CD4-positive, alpha-beta T cell treated with Interleukin-6 at 100 ng/mL for 8 hours (primary cell): ENCODE measurements at regions not wholly inside any gene's neighbourhood (a gene's known extent, or its start where the extent isn't known, plus 50 kb on each side); places are given as distances from the start of the nearest gene placed in this dataset.

Experiments used
- DNase-seq: peaks from one replicate; pipeline ENCODE4 v3.0.0-alpha.2; 2020; ENCODE audit warnings: mixed read lengths, low spot score

DNA sequence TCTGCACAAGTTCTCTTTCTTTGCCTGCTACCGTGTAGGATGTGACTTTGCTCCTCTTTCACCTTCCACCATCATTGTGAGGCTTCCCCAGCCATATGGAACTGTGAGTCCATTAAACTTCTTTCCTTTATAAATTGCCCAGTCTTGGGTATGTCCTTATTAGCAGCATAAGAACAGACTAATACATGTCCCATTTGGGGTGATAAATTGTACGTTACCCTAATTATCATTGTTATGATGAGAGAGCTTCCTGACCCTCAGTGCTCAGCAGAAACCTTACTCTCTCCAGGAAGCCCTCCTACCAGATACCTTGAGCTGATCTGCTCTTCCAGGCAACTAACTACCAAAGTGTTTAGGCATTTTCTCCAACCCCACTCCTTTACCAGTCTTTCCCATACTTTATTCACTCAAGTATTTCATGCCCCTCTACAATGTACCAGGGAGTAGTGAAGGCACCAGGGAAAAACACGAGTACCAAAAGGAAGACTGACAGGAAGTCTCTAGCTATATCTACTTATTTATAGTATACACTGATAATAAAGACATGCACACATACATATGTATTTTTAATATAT lies 196.2 kb downstream of the MYCN start:
- no peak for DNase-seq

DNA sequence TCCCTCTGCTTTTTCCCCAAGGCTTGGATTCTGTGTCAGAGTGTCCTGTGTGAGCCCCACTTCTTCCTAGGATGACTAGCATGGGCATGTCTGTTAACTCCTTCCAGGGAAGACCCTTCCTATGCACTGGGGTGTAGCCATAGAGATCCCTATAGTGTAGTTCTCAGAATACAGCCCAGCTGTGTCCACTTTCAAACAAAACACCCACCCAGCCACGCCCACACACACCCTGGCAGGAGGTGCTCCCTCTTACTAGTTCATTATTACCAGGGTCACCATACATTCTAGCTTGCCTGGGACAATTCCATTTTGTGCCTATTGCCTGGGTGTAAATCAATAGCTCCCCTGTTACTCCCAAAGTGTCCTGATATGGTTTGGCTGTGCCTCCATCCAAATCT lies 195.6 kb downstream of the MYCN start:
- no peak for DNase-seq

DNA sequence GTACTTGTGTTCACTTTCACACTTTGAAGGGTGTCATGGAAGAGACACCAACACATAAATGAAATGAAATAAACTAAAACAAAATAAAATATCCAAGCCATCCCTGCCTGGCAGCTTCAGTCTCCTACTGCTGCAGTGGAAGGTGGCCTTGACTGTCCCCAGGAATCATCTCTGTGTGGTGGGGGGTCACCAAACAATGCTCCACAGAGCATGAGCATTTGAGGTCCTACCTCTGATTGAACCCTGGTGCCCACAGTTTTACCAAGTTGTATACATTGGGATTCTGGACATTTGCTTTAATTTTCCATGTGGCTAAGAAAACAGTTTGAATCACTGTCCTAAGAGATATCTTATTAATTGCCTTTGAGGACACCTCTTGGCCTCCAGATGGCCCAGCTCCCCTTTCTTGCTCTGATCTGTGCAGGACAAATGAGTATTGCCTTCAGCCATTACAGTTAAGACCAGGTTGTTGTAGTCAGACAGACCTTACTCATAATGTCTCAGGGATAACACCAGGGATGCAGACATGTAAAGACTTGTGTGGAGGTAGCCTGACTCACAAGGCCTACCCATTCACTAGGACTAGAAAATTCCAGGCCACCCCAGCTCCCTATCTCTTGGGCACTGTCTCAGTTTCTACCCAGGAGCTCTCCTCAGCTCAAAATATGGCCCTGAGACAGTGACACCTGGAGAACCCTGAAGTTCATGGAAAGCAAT lies 195.0 kb downstream of the MYCN start:
- DNase-seq = no peak

DNA sequence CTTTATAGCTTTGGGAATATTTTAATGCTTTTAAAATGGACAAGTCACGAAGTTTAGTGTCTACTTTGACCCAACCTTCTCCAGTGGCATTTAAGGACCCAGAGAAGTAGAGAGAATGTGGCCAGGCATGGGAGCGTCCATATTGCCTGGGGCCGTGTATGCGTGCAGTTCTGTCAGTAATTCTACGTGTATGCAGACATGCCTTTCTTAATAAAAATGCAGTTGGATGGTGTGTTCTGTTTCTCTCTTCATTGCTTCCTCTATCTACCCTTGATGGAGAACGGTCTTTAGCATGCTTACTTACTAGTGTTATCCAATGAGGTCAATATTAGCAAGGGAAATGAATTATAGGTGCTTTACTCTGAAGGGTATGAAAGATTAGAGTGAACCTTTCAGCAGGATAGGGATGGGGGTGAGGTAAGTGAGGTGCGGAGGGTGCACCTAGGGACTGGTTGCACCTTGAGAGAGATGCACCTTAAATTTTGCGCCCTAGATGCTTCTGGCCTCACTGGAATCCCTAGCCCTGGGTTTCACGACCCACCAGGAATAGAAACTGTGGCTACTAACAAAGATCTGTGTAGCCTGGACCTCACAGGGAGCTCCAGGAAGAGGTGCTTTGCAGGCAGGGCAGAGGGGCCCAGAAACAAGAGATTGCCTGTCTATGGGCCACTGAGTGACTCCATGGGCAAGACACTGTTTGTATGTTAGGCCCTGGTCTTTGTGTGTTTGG lies 194.3 kb downstream of the MYCN start:
- DNase-seq = no peak

DNA sequence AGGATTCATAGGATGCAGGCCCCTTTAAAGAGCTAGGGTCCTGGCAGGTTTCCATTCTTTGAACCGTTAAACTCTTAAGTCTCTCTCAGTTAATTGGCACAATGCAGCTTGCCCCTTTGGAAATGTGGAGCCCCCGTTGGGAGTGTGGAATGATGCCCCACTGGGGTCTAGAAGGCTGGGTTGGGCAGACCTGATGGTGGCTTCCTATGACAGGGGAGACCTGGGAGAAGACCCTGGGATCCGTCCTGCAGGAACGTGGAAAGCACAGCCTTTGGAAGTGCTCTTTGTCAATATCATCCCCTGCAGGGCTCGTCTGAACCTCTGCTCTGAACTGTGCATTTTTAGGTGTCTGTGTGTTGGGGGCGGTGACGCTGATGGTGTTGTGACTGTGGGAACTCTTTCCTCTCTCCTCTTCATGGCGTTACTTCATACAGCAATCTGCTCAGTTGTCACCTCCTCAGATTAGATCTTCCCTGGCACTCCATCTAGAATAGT lies 190.6 kb downstream of the MYCN start:
- DNase-seq = no peak

DNA sequence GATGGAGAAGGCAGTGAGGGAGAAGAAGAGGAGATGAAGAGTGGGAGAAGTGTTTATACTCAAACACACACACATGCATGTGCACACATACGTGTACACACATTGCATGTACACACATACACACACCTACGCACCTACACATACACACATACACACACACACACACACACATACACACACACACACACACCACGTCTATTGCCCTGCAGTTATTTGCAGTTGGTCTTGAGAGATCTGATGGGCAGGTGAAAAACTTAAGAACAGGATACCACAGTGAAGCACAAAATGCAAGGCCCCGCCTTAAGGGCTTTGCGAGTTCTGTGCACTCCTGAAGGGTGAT lies 190.2 kb downstream of the MYCN start:
- no peak for DNase-seq

DNA sequence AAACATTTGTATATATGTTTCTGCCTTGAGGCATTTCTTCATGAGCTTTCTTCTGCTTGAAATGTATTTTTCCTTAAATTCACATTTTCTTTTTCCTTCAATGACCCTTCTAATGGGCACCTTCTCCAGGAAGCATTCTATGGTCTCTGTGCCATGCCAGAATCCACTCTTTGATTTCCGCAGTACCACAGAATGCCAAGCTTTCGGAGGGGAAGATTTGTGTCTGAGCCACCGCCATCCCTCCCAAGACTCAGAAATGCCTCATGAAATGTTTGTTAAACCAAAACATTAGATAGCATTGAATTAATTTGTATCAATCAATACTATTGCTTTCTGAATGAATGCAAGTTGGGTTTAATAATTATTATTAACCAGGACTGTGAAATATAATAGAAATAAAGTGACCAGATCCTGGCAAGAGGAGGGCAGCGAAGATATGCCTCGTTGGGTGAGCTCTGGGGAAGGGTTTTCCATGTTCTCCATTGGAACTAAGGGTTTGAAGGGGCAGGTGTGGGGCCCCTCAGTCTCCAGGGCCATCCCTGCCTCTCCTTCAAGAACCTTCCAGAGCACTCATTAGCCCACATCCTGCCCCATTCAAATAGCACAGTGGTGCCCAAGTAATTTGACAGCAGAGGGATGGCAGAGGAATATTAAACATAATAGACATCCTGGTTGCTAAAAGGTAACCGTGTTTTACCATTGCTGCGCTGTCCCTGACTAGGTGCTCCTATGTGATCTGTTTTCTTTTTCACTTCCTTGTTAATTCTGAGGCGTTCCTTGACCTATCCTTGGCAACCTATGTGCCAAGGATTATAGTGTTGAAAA lies 189.6 kb downstream of the MYCN start:
- DNase-seq = no peak

DNA sequence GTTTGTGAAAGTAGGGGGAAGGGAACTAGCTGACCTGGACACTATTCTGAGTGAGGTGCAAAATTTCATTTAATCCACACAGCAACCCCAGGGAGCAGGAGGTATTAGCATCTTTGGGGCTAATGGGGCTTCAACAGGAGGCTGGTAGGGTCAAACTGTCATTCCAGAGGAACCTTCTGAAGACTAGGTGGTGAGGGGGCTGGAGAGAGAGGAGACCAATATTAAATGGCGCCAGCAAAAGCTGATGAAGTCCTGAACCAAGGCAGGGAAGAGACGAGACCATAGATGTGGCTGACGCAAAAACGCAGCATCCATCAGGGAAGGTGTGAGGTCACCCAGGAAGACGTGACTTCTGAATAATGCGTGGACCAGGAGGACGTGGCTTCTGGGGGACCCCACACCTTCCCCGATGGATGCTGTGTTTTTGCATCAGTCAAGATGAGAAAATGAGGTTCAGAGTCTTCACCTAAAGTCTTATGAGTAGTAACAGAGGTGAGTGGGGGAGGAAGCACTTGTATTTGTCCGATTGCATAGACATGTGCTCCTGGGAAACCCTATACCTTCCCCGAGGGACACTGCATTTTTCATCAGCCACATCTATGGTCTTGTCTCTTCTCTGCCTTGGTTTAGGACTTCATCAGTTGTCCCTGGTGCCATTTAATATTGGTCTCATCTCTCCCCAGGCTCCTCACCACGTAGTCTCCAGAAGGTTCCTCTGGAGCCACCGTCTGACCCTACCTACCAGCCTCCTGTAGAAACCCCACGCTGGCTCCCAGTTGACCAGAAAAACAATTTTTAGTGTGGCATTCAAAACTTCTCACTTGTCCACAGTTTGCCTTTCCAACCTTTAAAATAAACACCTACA lies 188.6 kb downstream of the MYCN start:
- no peak for DNase-seq

DNA sequence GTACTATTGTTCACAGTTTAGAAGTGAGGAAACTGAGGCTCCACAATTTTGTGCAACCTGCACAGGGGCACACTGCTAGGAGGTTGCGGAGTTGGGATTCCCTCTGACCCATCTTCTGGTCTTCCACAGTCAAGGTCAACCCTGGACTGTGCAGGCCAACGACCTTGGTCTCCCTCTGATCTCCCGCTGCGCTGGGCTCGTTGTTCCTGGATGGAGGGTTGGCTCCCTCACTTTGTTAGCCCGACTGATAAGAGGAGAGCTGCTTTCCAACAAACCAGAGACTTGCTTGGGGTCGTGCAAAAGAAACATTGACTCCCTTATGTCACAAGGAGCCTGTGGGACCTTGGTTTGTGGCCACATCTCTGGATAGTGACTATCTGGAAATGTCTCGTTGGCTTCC lies 187.6 kb downstream of the MYCN start:
- no peak for DNase-seq

DNA sequence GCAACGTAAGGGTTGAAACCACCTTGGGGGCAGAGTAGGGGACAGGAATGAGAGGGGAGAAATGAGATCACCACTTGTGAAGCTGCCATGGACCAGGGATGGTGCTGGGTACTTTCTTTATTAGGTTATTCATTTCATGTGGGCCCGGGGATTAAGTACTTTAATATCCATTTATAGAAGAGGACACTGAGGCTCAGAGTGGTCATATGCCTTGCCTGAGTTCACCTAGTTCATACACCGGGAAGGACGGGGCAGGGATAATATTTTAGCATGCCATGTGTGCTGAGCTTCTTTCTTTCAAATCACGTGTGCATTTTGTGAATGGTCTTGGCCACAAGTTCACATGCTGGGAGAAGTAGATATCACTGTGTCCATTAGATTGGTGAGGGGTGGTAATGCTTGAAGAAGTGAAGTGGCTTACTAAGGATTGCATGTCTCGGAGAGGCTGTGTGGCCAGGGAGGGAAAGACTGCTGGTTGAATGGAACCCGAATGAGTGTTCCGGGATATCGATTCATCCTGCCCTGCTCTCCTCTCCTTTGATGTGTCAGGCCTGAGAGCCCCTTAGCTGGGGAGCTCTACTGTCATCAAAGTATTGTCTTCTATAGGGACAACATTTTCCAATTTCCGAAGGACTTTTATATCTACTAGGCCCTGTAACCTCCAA lies 187.1 kb downstream of the MYCN start:
- no peak for DNase-seq

DNA sequence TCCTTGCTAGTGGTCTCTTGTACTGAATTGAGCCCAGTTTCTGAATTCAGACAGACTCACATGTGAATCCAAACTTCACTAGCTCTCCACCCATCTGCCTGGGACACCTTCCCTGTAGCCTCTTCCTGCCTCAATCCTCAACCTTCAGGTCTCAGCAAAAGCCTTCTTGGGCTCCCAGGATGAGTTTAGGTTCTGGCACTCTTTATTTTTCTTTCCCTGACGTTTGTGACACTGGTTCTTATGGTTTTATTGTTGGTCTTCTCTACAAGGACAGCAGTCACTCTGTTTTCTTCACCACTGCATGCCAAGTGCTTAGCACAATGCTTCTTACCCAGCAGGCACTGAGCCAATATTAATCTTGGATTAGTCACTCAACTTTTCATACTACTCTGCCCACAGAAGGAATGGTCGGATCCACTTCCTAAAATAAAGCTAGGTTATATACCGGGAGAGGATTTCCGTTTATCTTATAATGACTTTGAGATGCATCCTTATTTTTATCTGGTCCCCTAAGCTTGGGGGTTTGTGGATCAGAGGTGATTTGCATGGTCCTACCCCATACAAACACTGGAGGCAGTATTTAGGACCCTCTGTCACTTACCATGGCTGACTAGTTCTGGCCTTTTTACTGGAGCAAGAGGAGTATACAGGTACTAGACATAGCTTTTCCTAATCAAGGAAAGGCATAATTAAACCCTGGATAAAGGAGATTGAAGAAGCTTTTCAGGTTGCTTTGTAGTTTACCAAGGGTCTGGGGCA lies 186.3 kb downstream of the MYCN start:
- no peak for DNase-seq

DNA sequence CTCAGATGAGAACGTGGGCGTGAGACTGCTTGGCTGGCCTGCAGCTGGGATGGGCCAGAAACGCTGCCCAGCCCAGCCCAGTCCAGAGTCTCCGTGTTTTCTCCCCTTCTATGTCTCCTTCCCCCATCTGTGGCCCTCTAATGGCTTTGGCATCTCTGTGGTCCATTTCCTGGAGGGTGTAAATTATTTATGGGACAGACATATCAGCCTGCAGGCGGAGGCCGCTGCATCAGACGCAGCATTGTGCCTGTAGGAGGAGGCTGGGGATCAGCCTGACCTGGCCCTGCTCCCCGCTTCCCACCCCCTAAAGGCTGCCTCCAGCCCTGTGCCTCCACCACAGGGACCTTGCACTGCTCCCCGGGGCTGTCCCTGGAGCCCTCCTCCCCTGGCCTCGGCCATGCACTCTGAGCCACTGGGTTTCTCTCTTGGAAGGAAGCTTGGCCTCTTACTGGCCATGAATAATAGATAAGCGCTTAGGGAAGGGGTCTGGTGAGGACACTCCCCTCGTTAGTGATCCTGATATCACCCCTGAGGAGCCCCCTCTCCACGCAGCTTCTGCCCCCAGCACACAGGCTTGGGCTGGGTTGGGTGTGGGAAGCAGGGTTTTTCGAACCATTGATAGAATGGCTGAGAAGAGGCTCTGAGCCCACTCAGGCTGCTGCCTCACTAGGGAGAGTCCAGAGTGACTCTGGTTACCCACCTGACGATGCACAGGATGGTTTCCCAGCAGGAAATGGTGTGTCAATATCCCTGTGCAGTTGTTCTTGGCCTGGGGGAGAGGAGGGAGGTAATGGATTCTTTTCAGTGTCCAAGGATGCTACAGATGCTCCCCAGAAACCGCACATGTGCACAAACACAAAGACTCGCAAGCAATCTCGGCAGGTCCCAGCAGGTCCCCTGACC lies 185.5 kb downstream of the MYCN start:
- no peak for DNase-seq

DNA sequence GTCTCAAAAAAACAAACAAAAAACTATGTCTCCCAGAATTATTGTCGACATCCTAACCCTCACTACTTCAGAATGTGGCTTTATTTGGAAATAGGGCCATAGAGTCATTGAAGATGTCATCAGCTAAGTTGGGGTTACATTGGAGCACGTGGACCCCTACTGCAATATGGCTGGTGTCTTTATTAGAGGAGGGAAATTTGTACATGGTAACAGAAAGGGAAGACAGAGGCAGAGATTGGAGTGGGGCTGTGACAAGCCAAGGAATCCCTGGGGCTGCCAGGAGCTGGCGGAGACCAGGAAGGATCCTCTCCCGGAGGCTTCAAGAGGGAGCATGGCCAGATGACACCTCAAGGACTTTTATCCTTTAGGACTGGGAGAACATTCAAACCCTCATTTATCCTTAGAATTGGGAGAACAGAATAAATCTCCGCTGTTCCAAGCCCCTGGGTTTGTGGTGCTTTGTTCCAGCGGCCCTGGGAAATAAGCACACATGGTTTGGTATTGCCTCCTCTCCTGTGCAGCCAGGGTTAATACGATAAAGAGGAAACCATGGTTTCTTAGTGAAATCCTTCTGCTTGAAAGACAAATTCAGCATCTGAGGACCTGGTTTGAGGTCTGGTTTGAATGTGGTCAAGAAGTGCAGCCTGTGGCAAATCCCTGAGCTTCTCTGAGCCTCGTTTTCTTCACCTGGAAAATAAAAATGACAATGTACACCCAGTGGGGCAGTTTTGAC lies 184.7 kb downstream of the MYCN start:
- DNase-seq = no peak

DNA sequence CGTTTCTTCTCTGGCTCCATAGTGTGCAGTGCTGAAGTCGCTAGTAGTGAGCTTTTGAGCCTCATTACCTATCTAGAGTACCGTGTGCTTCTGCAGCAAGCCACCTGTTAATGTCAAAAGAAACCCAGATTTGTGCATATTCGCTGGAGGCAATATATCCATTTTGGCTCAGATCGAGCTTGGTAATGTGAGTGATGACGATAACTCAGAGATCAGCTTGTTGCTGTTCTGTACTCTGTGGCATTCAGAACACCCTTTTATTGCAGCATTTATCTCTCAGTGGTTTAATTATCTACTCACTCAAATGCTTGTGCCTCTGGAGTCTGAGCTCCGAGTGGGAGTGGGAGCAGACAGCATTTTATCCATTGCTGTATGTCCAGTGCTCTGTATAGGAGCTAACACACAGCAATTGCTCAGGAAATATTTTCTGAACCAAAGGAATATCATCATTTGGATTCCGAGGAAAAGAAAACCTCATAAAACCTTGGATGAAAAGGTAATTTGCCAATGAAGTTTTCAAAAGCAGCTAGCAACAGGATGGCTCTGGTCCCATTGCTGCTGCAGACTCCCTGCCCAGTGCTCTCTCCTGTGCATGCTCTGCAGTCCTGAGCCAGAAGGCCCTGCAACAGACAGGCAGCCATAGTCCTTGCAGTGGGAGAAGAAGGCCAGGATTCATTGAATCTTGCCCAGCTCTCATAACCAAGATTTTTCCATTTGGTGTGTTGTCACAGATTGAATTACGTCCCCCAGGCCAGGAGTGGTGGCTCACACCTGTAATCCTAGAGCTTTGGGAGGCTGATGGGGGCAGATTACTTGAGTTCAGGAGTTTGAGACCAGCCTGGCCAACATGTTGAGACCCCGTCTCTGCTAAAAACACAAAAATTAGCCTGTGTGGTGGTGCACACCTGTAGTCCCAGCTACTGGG lies 183.8 kb downstream of the MYCN start:
- DNase-seq = no peak

DNA sequence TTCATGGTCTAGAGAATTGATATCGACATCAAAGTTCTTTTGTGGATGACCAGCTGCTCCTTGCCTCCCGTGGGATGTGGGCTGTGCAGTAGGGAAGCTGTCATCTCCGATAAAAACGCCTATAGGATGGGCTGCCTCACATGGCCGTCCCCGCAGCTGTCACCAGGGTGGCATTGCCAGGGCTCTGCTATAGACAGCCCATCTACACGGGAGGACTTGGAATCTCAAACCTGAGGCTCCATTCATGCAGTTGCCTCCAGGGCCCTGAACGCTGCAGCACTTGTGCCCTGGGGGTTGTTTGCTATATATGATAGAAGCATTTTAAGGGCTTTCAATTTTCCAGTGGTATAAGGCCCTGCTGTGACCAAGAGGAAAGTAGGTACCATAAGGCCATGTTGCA lies 183.1 kb downstream of the MYCN start:
- DNase-seq = no peak

DNA sequence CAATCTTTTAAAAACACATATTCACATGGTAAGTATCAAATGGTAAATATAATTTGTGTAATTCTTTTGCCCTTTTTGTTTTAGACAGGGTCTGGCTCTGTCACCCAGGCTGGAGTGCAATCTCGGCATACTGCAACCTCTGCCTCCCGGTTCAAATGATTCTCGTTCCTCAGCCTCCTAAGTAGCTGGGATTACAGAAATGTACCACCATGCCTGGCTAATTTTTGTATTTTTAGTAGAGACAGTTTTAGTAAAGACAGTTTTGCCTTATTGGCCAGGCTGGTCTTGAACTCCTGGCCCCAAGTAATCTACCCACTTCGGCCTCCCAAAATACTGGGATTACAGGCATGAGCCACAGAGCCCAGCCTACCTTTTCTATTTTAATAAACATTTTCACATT lies 182.2 kb downstream of the MYCN start:
- DNase-seq = no peak

DNA sequence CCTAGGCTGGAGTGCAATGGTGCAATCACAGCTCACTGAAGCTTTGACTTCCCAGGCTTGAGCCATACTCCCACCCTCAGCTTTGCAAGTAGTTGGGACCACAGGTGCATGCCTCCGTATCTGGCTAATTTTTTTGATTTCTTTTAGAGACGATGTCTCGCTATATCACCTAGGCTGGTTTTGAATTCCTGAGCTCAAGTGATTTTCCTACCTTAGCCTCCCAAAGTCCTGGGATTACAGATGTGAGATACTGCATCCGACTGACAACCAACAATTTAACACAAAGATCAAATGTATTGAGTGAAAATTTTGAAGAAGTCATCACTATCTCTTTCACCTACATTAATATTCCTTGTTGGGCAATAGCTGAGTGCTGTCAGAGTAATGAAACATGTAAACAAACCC lies 181.6 kb downstream of the MYCN start:
- DNase-seq = no peak
